ENCODE measurements at regions not wholly inside any gene's neighbourhood (a gene's known extent, or its start where the extent isn't known, plus 50 kb on each side); places are given as distances from the start of the nearest gene placed in this dataset.

DNA sequence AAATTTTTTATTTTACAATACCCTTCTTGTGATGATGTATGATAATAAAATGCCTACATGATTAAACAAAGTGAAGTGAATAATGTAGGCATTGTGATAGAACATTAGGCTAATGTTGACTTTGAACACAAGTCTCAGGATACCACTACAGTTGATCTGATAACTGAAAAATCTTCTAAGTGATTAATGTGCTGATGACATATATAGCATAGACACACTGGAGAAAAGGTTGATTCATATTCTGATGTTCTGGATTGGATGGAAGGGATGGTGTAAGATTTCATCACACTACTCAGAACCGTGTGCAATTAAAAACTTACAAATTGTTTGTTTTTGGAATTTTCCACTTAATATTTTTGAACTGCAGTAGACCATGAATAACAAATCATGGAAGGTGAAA lies 738.5 kb downstream of the TECRL start:
- H3K36me3 ChIP-seq, result no peaks in the 10 kb centered on the region
- H3K27ac ChIP-seq, result no peak overlapping the region
- H3K9me3 ChIP-seq, result peaks cover 0 to 4% of the 10 kb centered on the region in 2 donors
- no peak overlapping the region for H3K4me3 ChIP-seq
- DNase-seq (ENCODE audit: low spot score), result no peak
- H3K27me3 ChIP-seq, result no peaks in the 10 kb centered on the region
- TF ChIP-seq, protein P1, sequence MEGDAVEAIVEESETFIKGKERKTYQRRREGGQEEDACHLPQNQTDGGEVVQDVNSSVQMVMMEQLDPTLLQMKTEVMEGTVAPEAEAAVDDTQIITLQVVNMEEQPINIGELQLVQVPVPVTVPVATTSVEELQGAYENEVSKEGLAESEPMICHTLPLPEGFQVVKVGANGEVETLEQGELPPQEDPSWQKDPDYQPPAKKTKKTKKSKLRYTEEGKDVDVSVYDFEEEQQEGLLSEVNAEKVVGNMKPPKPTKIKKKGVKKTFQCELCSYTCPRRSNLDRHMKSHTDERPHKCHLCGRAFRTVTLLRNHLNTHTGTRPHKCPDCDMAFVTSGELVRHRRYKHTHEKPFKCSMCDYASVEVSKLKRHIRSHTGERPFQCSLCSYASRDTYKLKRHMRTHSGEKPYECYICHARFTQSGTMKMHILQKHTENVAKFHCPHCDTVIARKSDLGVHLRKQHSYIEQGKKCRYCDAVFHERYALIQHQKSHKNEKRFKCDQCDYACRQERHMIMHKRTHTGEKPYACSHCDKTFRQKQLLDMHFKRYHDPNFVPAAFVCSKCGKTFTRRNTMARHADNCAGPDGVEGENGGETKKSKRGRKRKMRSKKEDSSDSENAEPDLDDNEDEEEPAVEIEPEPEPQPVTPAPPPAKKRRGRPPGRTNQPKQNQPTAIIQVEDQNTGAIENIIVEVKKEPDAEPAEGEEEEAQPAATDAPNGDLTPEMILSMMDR (IDR thresholded peaks at IDR 0.05), result no peak
- no peaks in the 10 kb centered on the region for H3K4me1 ChIP-seq

DNA sequence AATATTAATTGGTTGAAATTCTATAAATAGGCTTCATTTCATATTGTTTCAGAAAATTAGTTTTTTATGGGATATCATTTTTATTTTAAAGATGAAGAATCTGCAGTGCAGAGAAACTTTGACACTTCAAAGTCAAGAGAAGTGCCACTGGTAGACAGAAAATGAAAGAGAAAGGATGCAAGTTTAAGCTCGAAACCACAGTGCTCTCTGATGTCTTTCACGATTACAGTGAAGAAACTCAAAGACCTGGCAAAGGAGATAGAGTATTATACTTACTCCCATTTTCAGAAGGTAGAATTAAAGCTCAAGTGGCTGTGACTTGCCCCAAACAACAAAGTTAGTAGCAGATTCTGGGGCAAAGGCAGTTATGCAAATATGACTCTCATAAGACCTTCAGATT lies 745.4 kb downstream of the TECRL start:
- Histone ChIP-seq H3K4me1 (no peaks in the 10 kb centered on the region), H3K27ac (no peak overlapping the region), H3K9me3 (peaks cover 0 to 9% of the 10 kb centered on the region in 2 donors), H3K36me3 (no peaks in the 10 kb centered on the region), H3K4me3 (no peak overlapping the region), H3K27me3 (no peaks in the 10 kb centered on the region)
- TF ChIP-seq, protein P1 (IDR thresholded peaks at IDR 0.05), result no peak
- DNase-seq (ENCODE audit: low spot score), result no peak

DNA sequence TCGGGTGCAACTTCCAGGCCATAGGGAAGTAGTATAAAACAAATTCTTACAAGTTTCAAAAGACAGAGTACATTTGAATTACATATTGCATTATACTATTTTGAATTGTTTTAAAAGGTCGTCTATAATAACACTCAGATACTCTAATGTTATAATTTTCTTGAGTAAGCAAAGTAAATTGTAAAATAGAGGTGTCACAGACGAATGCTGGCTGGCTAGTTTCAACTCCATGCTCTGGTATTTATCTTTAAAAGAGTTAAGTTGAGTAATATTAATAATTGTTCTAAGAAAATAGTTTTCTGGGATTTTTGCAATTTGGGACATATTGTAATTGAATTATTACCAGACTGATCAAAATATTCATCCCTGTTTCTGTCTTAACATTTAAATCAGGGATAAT lies 764.9 kb downstream of the TECRL start:
- Histone ChIP-seq H3K27ac (no peak overlapping the region), H3K36me3 (no peaks in the 10 kb centered on the region), H3K27me3 (no peaks in the 10 kb centered on the region), H3K4me1 (no peaks in the 10 kb centered on the region), H3K4me3 (no peak overlapping the region), H3K9me3 (no peaks in the 10 kb centered on the region)
- TF ChIP-seq, protein P1 (IDR thresholded peaks at IDR 0.05), result no peak
- no peak for DNase-seq (ENCODE audit: low spot score)

DNA sequence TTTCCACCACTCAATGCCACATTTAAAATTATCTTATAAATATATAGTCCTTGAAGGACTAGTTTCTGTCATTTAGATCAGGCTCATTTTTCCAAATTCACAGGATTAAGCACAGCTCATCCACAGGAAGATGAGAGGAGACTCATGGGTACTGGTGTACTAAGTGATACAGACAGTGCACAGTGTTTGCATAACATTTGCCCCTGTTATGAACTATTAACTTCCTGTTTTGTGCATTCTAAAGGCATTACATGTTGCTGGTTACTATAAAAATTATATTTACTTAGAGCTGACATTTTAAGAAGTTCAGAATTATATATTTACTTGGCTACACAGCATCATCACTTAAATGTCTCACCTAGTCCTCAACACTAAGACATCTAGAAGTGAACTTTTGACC lies 772.0 kb downstream of the TECRL start:
- DNase-seq (ENCODE audit: low spot score), result no peak
- TF ChIP-seq, protein P1 (IDR thresholded peaks at IDR 0.05), result no peak
- H3K4me3 ChIP-seq, result no peak overlapping the region
- no peak overlapping the region for H3K27ac ChIP-seq
- H3K9me3 ChIP-seq, result no peaks in the 10 kb centered on the region
- no peaks in the 10 kb centered on the region for H3K27me3 ChIP-seq
- H3K36me3 ChIP-seq, result no peaks in the 10 kb centered on the region
- H3K4me1 ChIP-seq, result no peaks in the 10 kb centered on the region

DNA sequence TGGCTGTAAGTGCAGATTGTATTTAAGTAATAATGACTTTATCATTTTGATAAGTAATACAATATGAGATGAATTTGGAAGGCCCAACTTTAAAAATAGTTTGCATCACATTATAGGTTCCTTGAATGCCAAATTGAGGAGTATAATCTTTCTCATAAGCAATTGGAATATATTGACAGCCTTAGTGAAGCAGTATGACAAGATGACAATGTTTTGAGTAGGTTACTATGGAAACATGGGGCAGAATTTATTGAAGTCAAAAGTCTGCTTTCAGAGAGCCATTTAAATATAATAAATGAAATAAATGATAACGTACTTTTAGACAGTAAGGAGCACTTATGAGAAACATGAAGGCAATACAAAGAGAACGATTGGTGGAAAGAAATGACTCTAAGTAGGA lies 776.4 kb downstream of the TECRL start:
- no peak for DNase-seq (ENCODE audit: low spot score)
- H3K36me3 ChIP-seq, result no peaks in the 10 kb centered on the region
- H3K4me3 ChIP-seq, result no peak overlapping the region
- no peaks in the 10 kb centered on the region for H3K9me3 ChIP-seq
- H3K27me3 ChIP-seq, result no peaks in the 10 kb centered on the region
- TF ChIP-seq, protein P1 (IDR thresholded peaks at IDR 0.05), result no peak
- no peak overlapping the region for H3K27ac ChIP-seq
- H3K4me1 ChIP-seq, result no peaks in the 10 kb centered on the region

DNA sequence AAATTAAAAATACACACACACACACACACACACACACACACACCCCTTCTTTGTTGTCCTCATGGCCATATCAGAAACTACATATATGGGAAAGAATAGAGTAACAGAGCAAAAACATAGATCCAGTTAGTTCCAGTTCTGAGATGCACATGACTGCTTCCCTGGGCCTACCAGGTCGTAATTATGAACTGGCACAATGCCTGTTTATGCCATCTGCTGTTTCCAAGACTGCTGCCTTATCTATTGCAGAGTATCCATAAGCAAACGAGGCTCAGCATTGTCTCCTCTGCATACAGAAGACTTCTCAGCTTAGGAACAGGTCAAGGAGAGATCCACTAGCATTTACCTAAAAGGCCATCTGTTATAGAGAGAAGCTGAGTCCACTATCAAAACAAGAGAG lies 789.0 kb downstream of the TECRL start:
- no peaks in the 10 kb centered on the region for H3K9me3 ChIP-seq
- TF ChIP-seq, protein P1 (IDR thresholded peaks at IDR 0.05), result no peak
- no peaks in the 10 kb centered on the region for H3K4me1 ChIP-seq
- no peak overlapping the region for H3K27ac ChIP-seq
- no peak for DNase-seq (ENCODE audit: low spot score)
- no peaks in the 10 kb centered on the region for H3K36me3 ChIP-seq
- no peak overlapping the region for H3K4me3 ChIP-seq
- no peaks in the 10 kb centered on the region for H3K27me3 ChIP-seq
